Sigmoid colon (tissue), 6 donors: ENCODE measurements at regions not wholly inside any gene's neighbourhood (a gene's known extent, or its start where the extent isn't known, plus 50 kb on each side); places are given as distances from the start of the nearest gene placed in this dataset.

ENCODE experiments used
- DNase-seq: peaks from one replicate; pipeline ENCODE4 v3.0.0-alpha.2; 2019
- H3K27ac ChIP-seq, 4 donors: fragments of 200-600 bp; sonication (generic); one replicate each; pipeline ENCODE4 v1.5.1; 2016 to 2019; ENCODE audit warnings: mild to moderate bottlenecking in 1 of 4
- H3K27me3 ChIP-seq, 3 donors: fragments of 200-600 bp; sonication (generic); one replicate each; pipeline ENCODE4 v1.5.1; 2019; ENCODE audit warnings: mild to moderate bottlenecking in 1 of 3
- H3K36me3 ChIP-seq, 4 donors: fragments of 200-600 bp; sonication (generic); one replicate each; pipeline ENCODE4 v1.5.1; 2016 to 2019
- H3K4me1 ChIP-seq, 4 donors: fragments of 200-600 bp; sonication (generic); one replicate each; pipeline ENCODE4 v1.5.1; 2017 to 2019
- H3K4me3 ChIP-seq, 4 donors: fragments of 200-600 bp; sonication (generic); one replicate each; pipeline ENCODE4 v1.5.1; 2017 to 2019; ENCODE audit warnings: mild to moderate bottlenecking in 2 of 4, moderate library complexity in 1 of 4
- H3K9me3 ChIP-seq, 4 donors: fragments of 200-600 bp in 3 of 4; sonication (generic) in 3 of 4; one replicate each; pipeline versions ENCODE4 v1.5.1 to v1.6.1; 2013 to 2019
- EP300 ChIP-seq, 4 donors: sonication (generic); formaldehyde crosslinking; IDR thresholded peaks; one replicate each; pipeline ENCODE4 v1.6.1; 2017; ENCODE audit warnings: antibody characterized with exemption in 4 of 4
- POLR2A ChIP-seq, 2 donors: fragments of 450-650 bp; IDR thresholded peaks; one replicate each; pipeline ENCODE4 v1.6.1; 2016; ENCODE audit warnings: antibody characterized with exemption in 2 of 2, mild to moderate bottlenecking in 2 of 2, moderate library complexity in 2 of 2
- POLR2AphosphoS5 ChIP-seq, 4 donors: sonication (generic); formaldehyde crosslinking; IDR thresholded peaks; one replicate each; pipeline ENCODE4 v1.6.1; 2017; ENCODE audit warnings: antibody characterized with exemption in 4 of 4
- WGBS, 2 donors: extraction: QIAGEN DNeasy Blood & Tissue Kit; methylation state at CpG; one replicate each; pipeline ENCODE4 v1.1.7; 2013; 5-methylcytosine and 5-hydroxymethylcytosine counted together
- intact Hi-C: fragments of 100-400 bp; cut with DNase I; formaldehyde crosslinking; loops from one replicate; pipeline ENCODE4 v1.15.1; 2023
- TF ChIP-seq, protein P1 (sequence below), 4 experiments: fragments of 450-650 bp in 3 of 4; fragments of 200-600 bp in 1 of 4; IDR thresholded peaks; one replicate each; pipeline ENCODE4 v1.5.1; 2016 to 2019; ENCODE audit warnings: antibody characterized with exemption in 4 of 4, mild to moderate bottlenecking in 3 of 4, moderate library complexity in 2 of 4
- donor health status: healthy with polysubstance abuse.
- donor health status: healthy.

DNA sequence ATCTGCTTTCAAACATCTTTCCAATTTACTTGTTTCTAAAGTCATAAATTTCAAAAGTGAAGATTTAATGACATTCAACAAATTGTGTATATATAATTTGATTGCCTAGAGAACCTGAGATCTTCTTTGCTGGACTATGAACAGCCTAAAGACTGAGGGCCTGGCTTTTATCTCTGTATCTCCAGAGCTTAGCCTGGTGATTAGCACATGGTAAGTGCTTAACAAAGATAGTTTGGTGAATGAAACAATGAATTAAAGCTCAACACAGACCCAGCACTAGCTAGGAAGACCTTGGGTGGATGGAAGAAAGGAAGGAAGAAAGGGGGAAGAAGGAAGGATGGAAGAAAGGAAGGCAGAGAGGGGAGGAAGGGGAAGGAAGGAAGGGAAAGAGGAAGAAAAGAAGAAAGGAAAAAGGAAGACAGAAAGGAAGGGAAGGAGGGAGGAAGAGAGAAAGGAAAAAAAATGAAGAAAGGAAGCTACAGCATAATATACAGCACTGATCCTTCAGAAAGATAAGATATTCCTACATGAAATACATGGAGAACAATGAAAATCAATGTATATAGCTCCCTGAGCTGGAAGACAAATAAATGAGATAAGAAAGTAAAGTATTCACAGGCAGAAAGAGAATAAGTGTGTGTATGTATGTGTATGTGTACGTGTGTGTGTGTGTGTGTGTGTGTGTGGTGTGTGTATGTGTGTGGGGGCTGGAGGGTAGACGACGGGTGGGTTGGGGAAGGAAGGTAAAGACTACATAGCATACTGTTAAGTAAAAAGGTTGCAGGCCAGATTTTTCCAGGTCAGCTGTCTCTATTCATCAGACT, 318.2 kb downstream of the TNS1 start:
- no peaks in the 10 kb centered on the region for H3K36me3 ChIP-seq
- 47 to 65% methylated on average over 3 of the region's 3 CpGs for WGBS, 2 donors
- no peaks in the 10 kb centered on the region for H3K27me3 ChIP-seq
- H3K4me3 ChIP-seq: no peak overlapping the region
- H3K4me1 ChIP-seq: peaks cover 0 to 5% (median 0%) of the 10 kb centered on the region in 4 donors
- peak overlapping the region in 2 of 4 donors; percentile 10 to 63 for H3K27ac ChIP-seq
- no peaks in the 10 kb centered on the region for H3K9me3 ChIP-seq
- intact Hi-C loops: no loop called here
- no peak for TF ChIP-seq EP300 (IDR thresholded peaks at IDR 0.05)
- TF ChIP-seq POLR2A (IDR thresholded peaks at IDR 0.05): no peak
- TF ChIP-seq, protein P1, sequence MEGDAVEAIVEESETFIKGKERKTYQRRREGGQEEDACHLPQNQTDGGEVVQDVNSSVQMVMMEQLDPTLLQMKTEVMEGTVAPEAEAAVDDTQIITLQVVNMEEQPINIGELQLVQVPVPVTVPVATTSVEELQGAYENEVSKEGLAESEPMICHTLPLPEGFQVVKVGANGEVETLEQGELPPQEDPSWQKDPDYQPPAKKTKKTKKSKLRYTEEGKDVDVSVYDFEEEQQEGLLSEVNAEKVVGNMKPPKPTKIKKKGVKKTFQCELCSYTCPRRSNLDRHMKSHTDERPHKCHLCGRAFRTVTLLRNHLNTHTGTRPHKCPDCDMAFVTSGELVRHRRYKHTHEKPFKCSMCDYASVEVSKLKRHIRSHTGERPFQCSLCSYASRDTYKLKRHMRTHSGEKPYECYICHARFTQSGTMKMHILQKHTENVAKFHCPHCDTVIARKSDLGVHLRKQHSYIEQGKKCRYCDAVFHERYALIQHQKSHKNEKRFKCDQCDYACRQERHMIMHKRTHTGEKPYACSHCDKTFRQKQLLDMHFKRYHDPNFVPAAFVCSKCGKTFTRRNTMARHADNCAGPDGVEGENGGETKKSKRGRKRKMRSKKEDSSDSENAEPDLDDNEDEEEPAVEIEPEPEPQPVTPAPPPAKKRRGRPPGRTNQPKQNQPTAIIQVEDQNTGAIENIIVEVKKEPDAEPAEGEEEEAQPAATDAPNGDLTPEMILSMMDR (IDR thresholded peaks at IDR 0.05): no peak
- no peak for TF ChIP-seq POLR2AphosphoS5 (IDR thresholded peaks at IDR 0.05)
- no peak for DNase-seq

DNA sequence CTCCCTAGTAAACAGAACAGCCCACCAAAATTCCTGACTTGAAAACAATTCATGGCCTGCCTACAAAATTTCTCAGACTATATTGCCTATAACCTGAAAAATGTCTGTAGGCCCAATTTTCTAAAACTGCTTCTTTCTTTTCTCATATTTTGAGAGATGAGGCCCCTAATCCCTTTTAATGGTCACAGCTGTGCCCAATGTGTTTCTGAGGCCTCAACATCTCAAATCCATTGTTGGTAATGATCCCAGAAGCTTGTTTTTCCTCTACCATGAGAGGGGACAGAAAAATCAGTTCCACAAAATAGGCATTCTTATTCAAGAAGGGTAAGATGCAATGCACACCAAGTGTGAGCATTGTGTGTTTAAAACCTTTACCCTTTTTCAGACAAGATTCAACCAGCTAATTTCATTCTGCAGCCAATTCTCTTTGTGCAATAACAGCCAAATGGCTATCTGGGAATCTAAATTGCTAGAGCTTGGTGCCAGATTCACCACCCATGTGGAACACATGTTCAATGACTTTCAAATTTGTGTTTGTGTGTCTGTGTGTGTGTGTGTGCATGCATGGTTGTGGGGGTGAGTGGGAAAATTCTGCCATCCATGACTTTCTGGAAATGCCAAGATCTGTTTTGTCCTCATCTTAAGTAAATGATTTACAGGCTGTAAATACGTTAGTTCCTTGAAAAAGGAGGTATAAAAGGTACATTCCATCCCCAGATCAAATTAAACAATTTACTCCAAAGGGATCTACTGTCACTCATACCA, 319.5 kb downstream of the TNS1 start:
- TF ChIP-seq EP300 (IDR thresholded peaks at IDR 0.05): no peak
- intact Hi-C loops: no loop called here
- H3K4me1 ChIP-seq: peaks cover 0 to 5% (median 0%) of the 10 kb centered on the region in 4 donors
- H3K4me3 ChIP-seq: no peak overlapping the region
- peak overlapping the region in 1 of 4 donors; percentile 21 for H3K27ac ChIP-seq
- 9 to 57% methylated on average over 1 of the region's 1 CpG for WGBS, 2 donors
- no peaks in the 10 kb centered on the region for H3K9me3 ChIP-seq
- DNase-seq: no peak
- H3K36me3 ChIP-seq: no peaks in the 10 kb centered on the region
- H3K27me3 ChIP-seq: no peaks in the 10 kb centered on the region

DNA sequence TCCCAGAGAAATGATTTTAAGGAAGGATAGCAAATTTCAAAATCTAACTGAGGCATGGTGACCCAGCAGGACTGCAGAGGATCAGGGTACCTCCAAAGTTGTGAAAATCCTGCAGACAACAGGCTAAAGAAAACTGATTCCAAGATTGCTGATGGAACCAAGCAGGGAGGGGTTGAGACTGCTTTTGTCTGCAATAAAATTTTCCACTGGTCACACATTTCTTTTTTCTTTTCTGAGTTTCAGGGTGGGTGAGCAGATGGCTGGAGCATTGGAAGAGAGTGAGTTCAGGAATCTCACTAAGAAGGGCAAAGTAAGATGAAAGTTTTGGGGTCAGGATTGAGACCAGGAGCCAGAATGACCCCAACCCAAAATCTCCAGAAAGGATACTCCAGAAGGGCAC, 321.0 kb downstream of the TNS1 start:
- Histone ChIP-seq H3K27ac (peak overlapping the region in 1 of 4 donors; percentile 21), H3K27me3 (no peaks in the 10 kb centered on the region), H3K4me1 (no peaks in the 10 kb centered on the region), H3K36me3 (no peaks in the 10 kb centered on the region), H3K9me3 (no peaks in the 10 kb centered on the region), H3K4me3 (no peak overlapping the region)
- TF ChIP-seq POLR2AphosphoS5 (IDR thresholded peaks at IDR 0.05) (no peak), POLR2A (IDR thresholded peaks at IDR 0.05) (no peak), EP300 (IDR thresholded peaks at IDR 0.05) (no peak)
- TF ChIP-seq, protein P1 (IDR thresholded peaks at IDR 0.05): no peak
- intact Hi-C loops: no loop called here
- no peak for DNase-seq

DNA sequence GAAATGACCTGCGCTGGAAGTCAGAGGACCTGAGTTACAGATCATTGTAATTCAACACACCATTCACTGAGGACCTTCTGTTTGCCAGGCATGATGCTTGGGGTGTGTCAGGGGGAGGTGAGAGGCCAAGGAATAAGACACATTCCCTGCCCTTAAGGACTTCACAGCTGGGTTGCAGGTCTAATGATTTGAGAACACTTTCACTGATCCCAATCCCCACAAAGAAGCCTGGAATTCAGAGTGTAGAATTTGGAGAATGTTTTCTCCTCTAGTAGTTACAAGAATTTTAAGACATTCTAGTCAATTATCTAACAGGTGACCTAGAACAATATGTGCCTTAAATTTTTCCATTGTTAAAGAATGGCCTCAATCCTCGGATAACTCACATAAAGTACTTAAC, 322.4 kb downstream of the TNS1 start:
- DNase-seq: no peak
- Histone ChIP-seq H3K4me1 (no peaks in the 10 kb centered on the region), H3K4me3 (no peak overlapping the region), H3K36me3 (no peaks in the 10 kb centered on the region), H3K27ac (no peak overlapping the region), H3K9me3 (no peaks in the 10 kb centered on the region), H3K27me3 (no peaks in the 10 kb centered on the region)
- TF ChIP-seq, protein P1 (IDR thresholded peaks at IDR 0.05): no peak
- TF ChIP-seq POLR2A (IDR thresholded peaks at IDR 0.05) (no peak), EP300 (IDR thresholded peaks at IDR 0.05) (no peak), POLR2AphosphoS5 (IDR thresholded peaks at IDR 0.05) (no peak)
- 56 to 84% methylated on average over 2 of the region's 2 CpGs for WGBS, 2 donors
- intact Hi-C loops: no loop called here

DNA sequence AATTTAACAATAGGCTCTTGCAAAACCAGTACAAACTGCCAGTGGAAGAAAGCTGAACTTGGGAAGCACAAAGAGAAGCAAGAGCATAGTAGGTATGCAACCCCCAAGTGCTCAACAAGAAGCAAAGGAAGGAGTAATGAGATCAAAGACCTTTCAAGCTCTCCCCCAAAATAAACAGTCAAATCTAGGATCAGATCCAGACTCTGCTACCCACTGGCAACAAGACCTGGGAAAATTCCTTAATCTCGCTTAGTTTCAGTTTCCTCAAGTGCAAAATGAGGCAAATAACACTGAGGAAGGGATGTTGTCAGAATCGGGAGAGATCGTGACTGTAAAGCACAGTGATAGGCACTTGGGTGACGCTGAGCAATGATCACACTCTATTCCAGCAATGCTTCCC, 329.2 kb downstream of the TNS1 start:
- TF ChIP-seq POLR2A (IDR thresholded peaks at IDR 0.05) (no peak), EP300 (IDR thresholded peaks at IDR 0.05) (no peak), POLR2AphosphoS5 (IDR thresholded peaks at IDR 0.05) (no peak)
- TF ChIP-seq, protein P1 (IDR thresholded peaks at IDR 0.05): no peak
- Histone ChIP-seq H3K36me3 (peaks cover 0 to 3% (median 0%) of the 10 kb centered on the region in 4 donors), H3K27ac (peak overlapping the region in 1 of 4 donors; percentile 14), H3K4me1 (peaks cover 0 to 6% (median 0%) of the 10 kb centered on the region in 4 donors), H3K27me3 (no peaks in the 10 kb centered on the region), H3K9me3 (no peaks in the 10 kb centered on the region), H3K4me3 (no peak overlapping the region)
- DNase-seq: no peak
- intact Hi-C loops: no loop called here
- 73 to 83% methylated on average over 4 of the region's 4 CpGs for WGBS, 2 donors
